PFSK-1 (cell line): ENCODE measurements at regions not wholly inside any gene's neighbourhood (a gene's known extent, or its start where the extent isn't known, plus 50 kb on each side); places are given as distances from the start of the nearest gene placed in this dataset.

Experiments
- FOXP2 ChIP-seq: optimal IDR thresholded peaks from 2 replicates; pipeline ENCODE3; 2011; ENCODE audit warnings: borderline replicate concordance, control low read depth, inconsistent platforms; ENCODE audit not compliant: insufficient read depth; ENCODE audit errors: extremely low read length, extremely low read depth
- POLR2AphosphoS5 ChIP-seq: IDR thresholded peaks from 2 replicates; pipeline ENCODE4 v1.6.1; 2012; ENCODE audit warnings: low read depth, mild to moderate bottlenecking, control low read depth, low read length, moderate library complexity
- SIN3A ChIP-seq: IDR thresholded peaks from 2 replicates; pipeline ENCODE4 v1.6.1; 2012; ENCODE audit warnings: mild to moderate bottlenecking, low read length, moderate library complexity, borderline replicate concordance; ENCODE audit not compliant: insufficient read depth
- TAF1 ChIP-seq: IDR thresholded peaks from 2 replicates; pipeline ENCODE4 v1.6.1; 2012; ENCODE audit warnings: low read length, control low read depth, borderline replicate concordance; ENCODE audit not compliant: insufficient read depth
- TF ChIP-seq, protein P1 (sequence below), 2 experiments: IDR thresholded peaks; 2 replicates each; pipeline versions ENCODE4 v1.6.1 to v1.8.0; 2011 to 2012; ENCODE audit warnings: low read depth in 2 of 2, low read length in 2 of 2, control low read depth in 1 of 2, inconsistent platforms in 1 of 2, mild to moderate bottlenecking in 1 of 2, moderate library complexity in 1 of 2; ENCODE audit not compliant: insufficient read depth in 1 of 2

DNA sequence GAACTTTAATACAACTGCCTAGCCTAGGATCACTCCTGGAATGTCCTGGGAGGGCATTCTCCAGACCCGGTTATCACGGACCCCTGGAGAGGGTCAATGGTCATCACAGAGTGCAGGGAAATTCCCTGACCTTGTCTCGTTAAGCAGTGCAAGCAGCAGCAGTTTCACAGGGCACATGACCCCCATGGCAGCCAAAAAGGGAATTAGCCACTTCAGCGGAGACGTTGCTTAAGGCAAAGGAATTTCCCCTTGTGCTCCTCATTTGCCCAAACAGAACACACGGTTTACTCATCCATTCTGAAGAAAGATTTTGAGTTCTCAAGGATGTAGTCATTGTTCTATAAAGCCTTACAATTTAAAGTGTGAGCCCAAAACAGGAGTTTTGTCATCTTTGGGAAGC is 260.3 kb downstream of the SNX13 start:
- TF ChIP-seq SIN3A = no peak
- TF ChIP-seq TAF1 = no peak
- no peak for TF ChIP-seq POLR2AphosphoS5
- TF ChIP-seq, protein P1, sequence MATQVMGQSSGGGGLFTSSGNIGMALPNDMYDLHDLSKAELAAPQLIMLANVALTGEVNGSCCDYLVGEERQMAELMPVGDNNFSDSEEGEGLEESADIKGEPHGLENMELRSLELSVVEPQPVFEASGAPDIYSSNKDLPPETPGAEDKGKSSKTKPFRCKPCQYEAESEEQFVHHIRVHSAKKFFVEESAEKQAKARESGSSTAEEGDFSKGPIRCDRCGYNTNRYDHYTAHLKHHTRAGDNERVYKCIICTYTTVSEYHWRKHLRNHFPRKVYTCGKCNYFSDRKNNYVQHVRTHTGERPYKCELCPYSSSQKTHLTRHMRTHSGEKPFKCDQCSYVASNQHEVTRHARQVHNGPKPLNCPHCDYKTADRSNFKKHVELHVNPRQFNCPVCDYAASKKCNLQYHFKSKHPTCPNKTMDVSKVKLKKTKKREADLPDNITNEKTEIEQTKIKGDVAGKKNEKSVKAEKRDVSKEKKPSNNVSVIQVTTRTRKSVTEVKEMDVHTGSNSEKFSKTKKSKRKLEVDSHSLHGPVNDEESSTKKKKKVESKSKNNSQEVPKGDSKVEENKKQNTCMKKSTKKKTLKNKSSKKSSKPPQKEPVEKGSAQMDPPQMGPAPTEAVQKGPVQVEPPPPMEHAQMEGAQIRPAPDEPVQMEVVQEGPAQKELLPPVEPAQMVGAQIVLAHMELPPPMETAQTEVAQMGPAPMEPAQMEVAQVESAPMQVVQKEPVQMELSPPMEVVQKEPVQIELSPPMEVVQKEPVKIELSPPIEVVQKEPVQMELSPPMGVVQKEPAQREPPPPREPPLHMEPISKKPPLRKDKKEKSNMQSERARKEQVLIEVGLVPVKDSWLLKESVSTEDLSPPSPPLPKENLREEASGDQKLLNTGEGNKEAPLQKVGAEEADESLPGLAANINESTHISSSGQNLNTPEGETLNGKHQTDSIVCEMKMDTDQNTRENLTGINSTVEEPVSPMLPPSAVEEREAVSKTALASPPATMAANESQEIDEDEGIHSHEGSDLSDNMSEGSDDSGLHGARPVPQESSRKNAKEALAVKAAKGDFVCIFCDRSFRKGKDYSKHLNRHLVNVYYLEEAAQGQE (IDR thresholded peaks at IDR 0.05; ENCODE audit: insufficient read depth in 1 of 2, low read depth in 2 of 2, low read length in 2 of 2) = no peak
- TF ChIP-seq FOXP2 = no peak
